CD4-positive, alpha-beta T cell (primary cell): ENCODE measurements at regions not wholly inside any gene's neighbourhood (a gene's known extent, or its start where the extent isn't known, plus 50 kb on each side); places are given as distances from the start of the nearest gene placed in this dataset.

ENCODE experiments used
- ATAC-seq: fragments of 200-7000 bp; cut with Tn5 transposase; one replicate; pipeline ENCODE4 v1.10.0; 2022; ENCODE audit warnings: mild to moderate bottlenecking; ENCODE audit not compliant: poor library complexity
- CTCF ChIA-PET: fragments of 350-600 bp; sonication (Branson Sonifier 250); formaldehyde crosslinking; loops from one replicate; lab custom pipeline; 2021; ENCODE audit warnings: antibody characterized with exemption, inconsistent platforms; lab: Charles Lee
- POLR2A ChIA-PET: fragments of 350-600 bp; sonication (Branson Sonifier 250); formaldehyde crosslinking; loops from one replicate; lab custom pipeline; 2021; ENCODE audit warnings: antibody characterized with exemption, inconsistent platforms; lab: Charles Lee
- DNase-seq, 14 experiments: peaks; one replicate each; pipeline ENCODE4 v3.0.0-alpha.2; 2013 to 2020; ENCODE audit warnings: mixed read lengths in 2 of 14
- H3K27ac ChIP-seq, 2 donors: one replicate each; pipeline versions ENCODE4 v1.5.1 to v1.7.0; 2013; ENCODE audit warnings: low read length in 2 of 2, low read depth in 1 of 2, mild to moderate bottlenecking in 1 of 2
- H3K27me3 ChIP-seq, 2 experiments: 1 replicate in 1 of 2; 2 replicates in 1 of 2; pipeline versions ENCODE4 v1.6.1 to v1.7.0; 2013; ENCODE audit warnings: low read length in 2 of 2, control low read depth in 1 of 2, mild to moderate bottlenecking in 1 of 2, moderate library complexity in 1 of 2; ENCODE audit not compliant: insufficient read depth in 2 of 2, control insufficient read depth in 1 of 2
- H3K36me3 ChIP-seq: one replicate; pipeline ENCODE4 v1.6.1; 2013; ENCODE audit warnings: low read length, control low read depth; ENCODE audit not compliant: insufficient read depth
- H3K4me1 ChIP-seq: one replicate; pipeline ENCODE4 v1.6.1; 2013; ENCODE audit warnings: low read length, control low read depth; ENCODE audit not compliant: insufficient read depth
- H3K4me3 ChIP-seq: one replicate; pipeline ENCODE4 v1.5.1; 2013; ENCODE audit warnings: mild to moderate bottlenecking, low read length, moderate library complexity
- H3K9me3 ChIP-seq, 2 experiments: 1 replicate in 1 of 2; 2 replicates in 1 of 2; pipeline versions ENCODE4 v1.6.1 to v1.7.0; 2013; ENCODE audit warnings: low read length in 2 of 2, mild to moderate bottlenecking in 2 of 2, control low read depth in 1 of 2, moderate library complexity in 1 of 2; ENCODE audit not compliant: control insufficient read depth in 1 of 2, insufficient read depth in 1 of 2
- H3K27ac Mint-ChIP-seq: one replicate; pipeline ENCODE4 v1.8.0; 2020; ENCODE audit warnings: mixed read lengths
- H3K27me3 Mint-ChIP-seq: one replicate; pipeline ENCODE4 v1.8.0; 2021; ENCODE audit warnings: mixed read lengths
- H3K36me3 Mint-ChIP-seq: one replicate; pipeline ENCODE4 v1.8.0; 2021; ENCODE audit warnings: low read depth, mixed read lengths
- H3K4me1 Mint-ChIP-seq: one replicate; pipeline ENCODE4 v1.8.0; 2021; ENCODE audit warnings: low read depth, mixed read lengths
- H3K4me3 Mint-ChIP-seq: one replicate; pipeline ENCODE4 v1.8.0; 2020; ENCODE audit warnings: mild to moderate bottlenecking, mixed read lengths
- H3K9me3 Mint-ChIP-seq: one replicate; pipeline ENCODE4 v1.8.0; 2020; ENCODE audit warnings: mixed read lengths
- CTCF ChIP-seq: fragments of 200-600 bp; IDR thresholded peaks from one replicate; pipeline ENCODE4 v1.8.0; 2022; ENCODE audit warnings: antibody characterized with exemption, mild to moderate bottlenecking
- intact Hi-C, 2 experiments: fragments of 100-400 bp; cut with DNase I in 1 of 2; cut with micrococcal nuclease in 1 of 2; formaldehyde crosslinking; loops; one replicate each; pipeline versions ENCODE4 v1.15.1 to v1.9.0; 2023 to 2025; cut with DNase I, micrococcal nuclease

- Mint-ChIP-seq H3K4me1 (no peaks in the 10 kb centered on the region), H3K4me3 (no peak overlapping the region), H3K27me3 (no peaks in the 10 kb centered on the region), H3K9me3 (no peaks in the 10 kb centered on the region), H3K36me3 (no peaks in the 10 kb centered on the region), H3K27ac (no peak overlapping the region)
- CTCF ChIA-PET = no interaction called here
- H3K4me1 ChIP-seq = no peaks in the 10 kb centered on the region
- peaks cover 0 to 7% of the 10 kb centered on the region in 2 experiments for H3K27me3 ChIP-seq
- ATAC-seq = no peak
- no peak for TF ChIP-seq CTCF
- POLR2A ChIA-PET = no interaction called here
- intact Hi-C loops = no loop called here
- H3K9me3 ChIP-seq = no peaks in the 10 kb centered on the region
- H3K27ac ChIP-seq = no peak overlapping the region
- H3K36me3 ChIP-seq = no peaks in the 10 kb centered on the region
- DNase-seq = no peak
- no peak overlapping the region for H3K4me3 ChIP-seq
These were observed 133.1 kb downstream of the MREG start for GRCh38 chr2:215879977-215880940.

- intact Hi-C loops = no loop called here
- DNase-seq = no peak
- Histone ChIP-seq H3K9me3 (no peaks in the 10 kb centered on the region), H3K4me1 (no peaks in the 10 kb centered on the region), H3K4me3 (no peak overlapping the region), H3K36me3 (no peaks in the 10 kb centered on the region), H3K27ac (no peak overlapping the region), H3K27me3 (peaks cover 0 to 9% of the 10 kb centered on the region in 2 experiments)
- no peaks in the 10 kb centered on the region for H3K36me3 Mint-ChIP-seq
- POLR2A ChIA-PET = no interaction called here
- no peak for ATAC-seq
- H3K4me1 Mint-ChIP-seq = no peaks in the 10 kb centered on the region
- no peaks in the 10 kb centered on the region for H3K9me3 Mint-ChIP-seq
- CTCF ChIA-PET = no interaction called here
- H3K4me3 Mint-ChIP-seq = no peak overlapping the region
- no peak overlapping the region for H3K27ac Mint-ChIP-seq
- no peak for TF ChIP-seq CTCF
- no peaks in the 10 kb centered on the region for H3K27me3 Mint-ChIP-seq
These were observed 134.0 kb downstream of the MREG start for GRCh38 chr2:215879331-215879730.

GRCh38 chr2:215878476-215879063 is 134.8 kb downstream of the MREG start:
- Mint-ChIP-seq H3K9me3 (no peaks in the 10 kb centered on the region), H3K4me1 (no peaks in the 10 kb centered on the region), H3K4me3 (no peak overlapping the region), H3K27ac (no peak overlapping the region), H3K27me3 (no peaks in the 10 kb centered on the region), H3K36me3 (no peaks in the 10 kb centered on the region)
- ChIA-PET POLR2A (no interaction called here), CTCF (no interaction called here)
- Histone ChIP-seq H3K9me3 (no peaks in the 10 kb centered on the region), H3K4me1 (no peaks in the 10 kb centered on the region), H3K36me3 (no peaks in the 10 kb centered on the region), H3K27me3 (peaks cover 0 to 9% of the 10 kb centered on the region in 2 experiments), H3K27ac (no peak overlapping the region), H3K4me3 (no peak overlapping the region)
- intact Hi-C loops = no loop called here
- TF ChIP-seq CTCF = no peak
- no peak for ATAC-seq
- DNase-seq = no peak
